ENCODE measurements at regions not wholly inside any gene's neighbourhood (a gene's known extent, or its start where the extent isn't known, plus 50 kb on each side); places are given as distances from the start of the nearest gene placed in this dataset.

DNA sequence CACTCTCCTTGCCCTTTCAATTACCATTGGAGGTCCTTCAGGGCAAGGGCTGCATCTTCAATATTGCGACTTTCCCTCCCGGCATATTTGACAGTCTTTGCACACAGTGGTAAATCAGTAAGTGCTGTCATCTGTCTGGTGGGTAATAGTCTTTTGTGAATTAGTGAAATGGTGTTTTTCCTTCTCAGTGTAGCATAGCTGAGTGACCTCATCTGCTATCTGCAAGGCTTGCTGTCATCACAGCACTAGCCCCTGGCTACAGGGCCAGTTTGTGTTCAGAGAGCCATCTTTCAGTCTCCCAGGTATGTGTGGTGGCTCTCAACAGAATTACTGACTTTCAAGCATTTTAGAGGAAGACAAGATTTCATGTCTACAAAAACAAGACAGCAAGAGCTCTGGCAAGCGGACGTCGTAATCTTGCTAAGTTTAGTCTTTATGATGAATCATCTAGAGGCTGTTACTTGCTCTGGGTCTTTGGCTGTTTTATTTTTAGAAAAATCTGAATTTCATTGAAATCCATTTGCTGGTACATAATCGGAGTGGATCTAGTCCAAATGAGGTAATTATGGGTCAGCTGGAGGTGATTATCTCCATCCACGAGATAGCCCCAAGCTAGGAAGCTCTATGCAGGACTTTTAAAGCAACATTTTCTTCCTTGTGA lies 528.9 kb downstream of the EPM2A start:
- TF ChIP-seq, protein P1, sequence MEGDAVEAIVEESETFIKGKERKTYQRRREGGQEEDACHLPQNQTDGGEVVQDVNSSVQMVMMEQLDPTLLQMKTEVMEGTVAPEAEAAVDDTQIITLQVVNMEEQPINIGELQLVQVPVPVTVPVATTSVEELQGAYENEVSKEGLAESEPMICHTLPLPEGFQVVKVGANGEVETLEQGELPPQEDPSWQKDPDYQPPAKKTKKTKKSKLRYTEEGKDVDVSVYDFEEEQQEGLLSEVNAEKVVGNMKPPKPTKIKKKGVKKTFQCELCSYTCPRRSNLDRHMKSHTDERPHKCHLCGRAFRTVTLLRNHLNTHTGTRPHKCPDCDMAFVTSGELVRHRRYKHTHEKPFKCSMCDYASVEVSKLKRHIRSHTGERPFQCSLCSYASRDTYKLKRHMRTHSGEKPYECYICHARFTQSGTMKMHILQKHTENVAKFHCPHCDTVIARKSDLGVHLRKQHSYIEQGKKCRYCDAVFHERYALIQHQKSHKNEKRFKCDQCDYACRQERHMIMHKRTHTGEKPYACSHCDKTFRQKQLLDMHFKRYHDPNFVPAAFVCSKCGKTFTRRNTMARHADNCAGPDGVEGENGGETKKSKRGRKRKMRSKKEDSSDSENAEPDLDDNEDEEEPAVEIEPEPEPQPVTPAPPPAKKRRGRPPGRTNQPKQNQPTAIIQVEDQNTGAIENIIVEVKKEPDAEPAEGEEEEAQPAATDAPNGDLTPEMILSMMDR (conservative IDR thresholded peaks at IDR 0.05; ENCODE audit: low read depth, low read length): no peak
- TF ChIP-seq EZH2 (IDR thresholded peaks at IDR 0.05; ENCODE audit: low read length, unreplicated experiment): no peak
- TF ChIP-seq EZH2phosphoT487 (IDR thresholded peaks at IDR 0.05; ENCODE audit: borderline replicate concordance, low read length): no peak

All from PC-3 (cell line).